ENCODE measurements at regions not wholly inside any gene's neighbourhood (a gene's known extent, or its start where the extent isn't known, plus 50 kb on each side); places are given as distances from the start of the nearest gene placed in this dataset.

DNA sequence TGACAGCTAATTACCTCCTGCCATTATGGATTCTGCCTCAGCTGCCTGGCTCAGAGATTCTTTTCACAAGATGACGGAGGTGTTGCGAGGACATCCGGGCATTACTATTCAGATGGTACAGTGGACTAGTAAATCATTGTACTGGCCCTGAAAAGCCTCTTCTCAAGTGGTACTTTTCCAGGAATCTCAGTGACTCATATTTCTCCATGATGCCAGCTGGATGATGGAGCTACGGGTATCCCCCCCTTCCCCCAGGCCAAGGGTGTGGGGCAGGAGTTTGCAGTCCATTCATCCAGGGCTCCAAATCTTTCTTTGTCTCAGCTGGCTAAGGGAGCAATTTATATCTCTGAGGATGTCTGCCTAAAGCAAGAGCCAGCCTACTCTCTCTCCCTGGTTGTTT is 107.7 kb upstream of the GPR139 start (continued):
- no peak for TF ChIP-seq REST (IDR thresholded peaks at IDR 0.05; ENCODE audit: unreplicated experiment)
- TF ChIP-seq EZH2 (IDR thresholded peaks at IDR 0.05; ENCODE audit: low read depth, unreplicated experiment) = no peak
- TF ChIP-seq CREB1 (CRISPR knock-in tag; IDR thresholded peaks at IDR 0.05; ENCODE audit: low read depth) = no peak
- no peak for TF ChIP-seq EZH2phosphoT487 (IDR thresholded peaks at IDR 0.05; ENCODE audit: unreplicated experiment)
- TF ChIP-seq ZNF331 (CRISPR knock-in tag; IDR thresholded peaks at IDR 0.05; ENCODE audit: low read depth) = no peak
- TF ChIP-seq, protein P1, sequence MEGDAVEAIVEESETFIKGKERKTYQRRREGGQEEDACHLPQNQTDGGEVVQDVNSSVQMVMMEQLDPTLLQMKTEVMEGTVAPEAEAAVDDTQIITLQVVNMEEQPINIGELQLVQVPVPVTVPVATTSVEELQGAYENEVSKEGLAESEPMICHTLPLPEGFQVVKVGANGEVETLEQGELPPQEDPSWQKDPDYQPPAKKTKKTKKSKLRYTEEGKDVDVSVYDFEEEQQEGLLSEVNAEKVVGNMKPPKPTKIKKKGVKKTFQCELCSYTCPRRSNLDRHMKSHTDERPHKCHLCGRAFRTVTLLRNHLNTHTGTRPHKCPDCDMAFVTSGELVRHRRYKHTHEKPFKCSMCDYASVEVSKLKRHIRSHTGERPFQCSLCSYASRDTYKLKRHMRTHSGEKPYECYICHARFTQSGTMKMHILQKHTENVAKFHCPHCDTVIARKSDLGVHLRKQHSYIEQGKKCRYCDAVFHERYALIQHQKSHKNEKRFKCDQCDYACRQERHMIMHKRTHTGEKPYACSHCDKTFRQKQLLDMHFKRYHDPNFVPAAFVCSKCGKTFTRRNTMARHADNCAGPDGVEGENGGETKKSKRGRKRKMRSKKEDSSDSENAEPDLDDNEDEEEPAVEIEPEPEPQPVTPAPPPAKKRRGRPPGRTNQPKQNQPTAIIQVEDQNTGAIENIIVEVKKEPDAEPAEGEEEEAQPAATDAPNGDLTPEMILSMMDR (conservative IDR thresholded peaks at IDR 0.05; ENCODE audit: low read depth in 2 of 2) = no peak
- TF ChIP-seq POLR2AphosphoS5 (IDR thresholded peaks at IDR 0.05; ENCODE audit: low read depth) = no peak

GRCh38 chr16:20178297-20178696 is 104.6 kb upstream of the GPR139 start:
- Histone ChIP-seq H2AFZ (no peak overlapping the region), H3K4me3 (no peak overlapping the region), H3K79me2 (replicated peaks; ENCODE audit: insufficient read depth) (no peaks in the 10 kb centered on the region), H3K27me3 (ENCODE audit: insufficient read depth) (peaks cover 10% of the 10 kb centered on the region; the same call in 1 of the 2 replicates), H4K20me1 (replicated peaks; ENCODE audit: insufficient read depth) (no peaks in the 10 kb centered on the region), H3K4me1 (ENCODE audit: insufficient read depth) (peaks cover 25% of the 10 kb centered on the region), H3K27ac (ENCODE audit: low read depth) (no peak overlapping the region), H3F3A (replicated peaks; ENCODE audit: low read depth) (peaks cover 9% of the 10 kb centered on the region; the same call in 1 of the 2 replicates), H3K4me2 (no peak overlapping the region), H3K36me3 (ENCODE audit: insufficient read depth) (no peaks in the 10 kb centered on the region), H3K9me2 (ENCODE audit: insufficient read depth) (0 out of 2 replicates have a peak, but pooled peaks cover 3% of the 10 kb centered on the region)
- Mint-ChIP-seq H3K27ac (no peak overlapping the region), H3K4me3 (no peak overlapping the region), H3K27me3 (ENCODE audit: insufficient read depth, low read depth, poor library complexity) (peaks cover 11% of the 10 kb centered on the region), H3K4me1 (peaks cover 31% of the 10 kb centered on the region), H3K9me3 (no peaks in the 10 kb centered on the region; the same call in 2 of the 3 replicates), H3K36me3 (ENCODE audit: low read depth) (no peaks in the 10 kb centered on the region)
- ATAC-seq (no peak), DNase-seq (ENCODE audit: low spot score) (no peak)
- TF ChIP-seq, protein P2, sequence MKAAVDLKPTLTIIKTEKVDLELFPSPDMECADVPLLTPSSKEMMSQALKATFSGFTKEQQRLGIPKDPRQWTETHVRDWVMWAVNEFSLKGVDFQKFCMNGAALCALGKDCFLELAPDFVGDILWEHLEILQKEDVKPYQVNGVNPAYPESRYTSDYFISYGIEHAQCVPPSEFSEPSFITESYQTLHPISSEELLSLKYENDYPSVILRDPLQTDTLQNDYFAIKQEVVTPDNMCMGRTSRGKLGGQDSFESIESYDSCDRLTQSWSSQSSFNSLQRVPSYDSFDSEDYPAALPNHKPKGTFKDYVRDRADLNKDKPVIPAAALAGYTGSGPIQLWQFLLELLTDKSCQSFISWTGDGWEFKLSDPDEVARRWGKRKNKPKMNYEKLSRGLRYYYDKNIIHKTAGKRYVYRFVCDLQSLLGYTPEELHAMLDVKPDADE (IDR thresholded peaks at IDR 0.05) = no peak
- TF ChIP-seq EZH2phosphoT487 (IDR thresholded peaks at IDR 0.05; ENCODE audit: unreplicated experiment) (no peak), CREB1 (CRISPR knock-in tag; IDR thresholded peaks at IDR 0.05; ENCODE audit: low read depth) (no peak), EZH2 (IDR thresholded peaks at IDR 0.05; ENCODE audit: low read depth, unreplicated experiment) (no peak)
- TF ChIP-seq, protein P3, sequence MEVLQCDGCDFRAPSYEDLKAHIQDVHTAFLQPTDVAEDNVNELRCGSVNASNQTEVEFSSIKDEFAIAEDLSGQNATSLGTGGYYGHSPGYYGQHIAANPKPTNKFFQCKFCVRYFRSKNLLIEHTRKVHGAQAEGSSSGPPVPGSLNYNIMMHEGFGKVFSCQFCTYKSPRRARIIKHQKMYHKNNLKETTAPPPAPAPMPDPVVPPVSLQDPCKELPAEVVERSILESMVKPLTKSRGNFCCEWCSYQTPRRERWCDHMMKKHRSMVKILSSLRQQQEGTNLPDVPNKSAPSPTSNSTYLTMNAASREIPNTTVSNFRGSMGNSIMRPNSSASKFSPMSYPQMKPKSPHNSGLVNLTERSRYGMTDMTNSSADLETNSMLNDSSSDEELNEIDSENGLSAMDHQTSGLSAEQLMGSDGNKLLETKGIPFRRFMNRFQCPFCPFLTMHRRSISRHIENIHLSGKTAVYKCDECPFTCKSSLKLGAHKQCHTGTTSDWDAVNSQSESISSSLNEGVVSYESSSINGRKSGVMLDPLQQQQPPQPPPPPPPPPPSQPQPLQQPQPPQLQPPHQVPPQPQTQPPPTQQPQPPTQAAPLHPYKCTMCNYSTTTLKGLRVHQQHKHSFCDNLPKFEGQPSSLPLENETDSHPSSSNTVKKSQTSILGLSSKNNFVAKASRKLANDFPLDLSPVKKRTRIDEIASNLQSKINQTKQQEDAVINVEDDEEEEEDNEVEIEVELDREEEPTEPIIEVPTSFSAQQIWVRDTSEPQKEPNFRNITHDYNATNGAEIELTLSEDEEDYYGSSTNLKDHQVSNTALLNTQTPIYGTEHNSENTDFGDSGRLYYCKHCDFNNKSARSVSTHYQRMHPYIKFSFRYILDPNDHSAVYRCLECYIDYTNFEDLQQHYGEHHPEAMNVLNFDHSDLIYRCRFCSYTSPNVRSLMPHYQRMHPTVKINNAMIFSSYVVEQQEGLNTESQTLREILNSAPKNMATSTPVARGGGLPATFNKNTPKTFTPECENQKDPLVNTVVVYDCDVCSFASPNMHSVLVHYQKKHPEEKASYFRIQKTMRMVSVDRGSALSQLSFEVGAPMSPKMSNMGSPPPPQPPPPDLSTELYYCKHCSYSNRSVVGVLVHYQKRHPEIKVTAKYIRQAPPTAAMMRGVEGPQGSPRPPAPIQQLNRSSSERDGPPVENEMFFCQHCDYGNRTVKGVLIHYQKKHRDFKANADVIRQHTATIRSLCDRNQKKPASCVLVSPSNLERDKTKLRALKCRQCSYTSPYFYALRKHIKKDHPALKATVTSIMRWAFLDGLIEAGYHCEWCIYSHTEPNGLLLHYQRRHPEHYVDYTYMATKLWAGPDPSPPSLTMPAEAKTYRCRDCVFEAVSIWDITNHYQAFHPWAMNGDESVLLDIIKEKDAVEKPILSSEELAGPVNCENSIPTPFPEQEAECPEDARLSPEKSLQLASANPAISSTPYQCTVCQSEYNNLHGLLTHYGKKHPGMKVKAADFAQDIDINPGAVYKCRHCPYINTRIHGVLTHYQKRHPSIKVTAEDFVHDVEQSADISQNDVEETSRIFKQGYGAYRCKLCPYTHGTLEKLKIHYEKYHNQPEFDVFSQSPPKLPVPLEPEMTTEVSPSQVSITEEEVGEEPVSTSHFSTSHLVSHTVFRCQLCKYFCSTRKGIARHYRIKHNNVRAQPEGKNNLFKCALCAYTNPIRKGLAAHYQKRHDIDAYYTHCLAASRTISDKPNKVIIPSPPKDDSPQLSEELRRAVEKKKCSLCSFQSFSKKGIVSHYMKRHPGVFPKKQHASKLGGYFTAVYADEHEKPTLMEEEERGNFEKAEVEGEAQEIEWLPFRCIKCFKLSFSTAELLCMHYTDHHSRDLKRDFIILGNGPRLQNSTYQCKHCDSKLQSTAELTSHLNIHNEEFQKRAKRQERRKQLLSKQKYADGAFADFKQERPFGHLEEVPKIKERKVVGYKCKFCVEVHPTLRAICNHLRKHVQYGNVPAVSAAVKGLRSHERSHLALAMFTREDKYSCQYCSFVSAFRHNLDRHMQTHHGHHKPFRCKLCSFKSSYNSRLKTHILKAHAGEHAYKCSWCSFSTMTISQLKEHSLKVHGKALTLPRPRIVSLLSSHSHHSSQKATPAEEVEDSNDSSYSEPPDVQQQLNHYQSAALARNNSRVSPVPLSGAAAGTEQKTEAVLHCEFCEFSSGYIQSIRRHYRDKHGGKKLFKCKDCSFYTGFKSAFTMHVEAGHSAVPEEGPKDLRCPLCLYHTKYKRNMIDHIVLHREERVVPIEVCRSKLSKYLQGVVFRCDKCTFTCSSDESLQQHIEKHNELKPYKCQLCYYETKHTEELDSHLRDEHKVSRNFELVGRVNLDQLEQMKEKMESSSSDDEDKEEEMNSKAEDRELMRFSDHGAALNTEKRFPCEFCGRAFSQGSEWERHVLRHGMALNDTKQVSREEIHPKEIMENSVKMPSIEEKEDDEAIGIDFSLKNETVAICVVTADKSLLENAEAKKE (CRISPR knock-in tag; IDR thresholded peaks at IDR 0.05) = no peak
- TF ChIP-seq, protein P1 (conservative IDR thresholded peaks at IDR 0.05; ENCODE audit: low read depth in 2 of 2) = no peak

Measured in GM23338 (cell line).